ENCODE measurements at regions not wholly inside any gene's neighbourhood (a gene's known extent, or its start where the extent isn't known, plus 50 kb on each side); places are given as distances from the start of the nearest gene placed in this dataset.

DNA sequence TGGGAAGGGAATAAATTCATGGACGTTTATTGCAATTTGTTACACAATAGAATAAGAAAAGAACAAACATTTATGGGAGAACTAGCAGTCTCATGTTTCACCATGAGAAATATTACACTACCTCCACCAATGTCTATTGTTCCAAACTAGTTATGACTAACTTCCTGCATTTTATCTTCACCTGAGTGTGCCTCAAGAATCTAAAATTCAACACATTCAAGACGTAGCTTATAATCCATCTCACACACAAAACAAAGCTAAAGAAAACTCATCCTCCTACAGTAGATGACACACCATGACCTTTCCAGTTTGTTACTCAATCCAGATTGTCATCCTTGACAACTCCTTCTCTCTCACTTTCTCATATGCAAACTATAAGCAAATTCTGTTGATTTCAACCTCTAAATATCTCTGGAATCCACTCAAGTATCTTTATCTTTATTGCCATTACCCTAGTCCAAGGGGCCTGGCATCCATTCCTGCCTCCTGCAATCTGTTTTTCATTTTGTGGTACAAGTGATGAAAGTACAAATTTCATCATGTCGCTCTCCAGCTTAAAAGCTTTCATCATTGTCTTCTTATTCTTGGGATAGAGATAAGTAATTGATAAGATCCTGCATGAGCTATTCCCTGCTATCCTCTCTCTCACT lies 229.9 kb downstream of the NR2F2 start:
- TF ChIP-seq, protein P1, sequence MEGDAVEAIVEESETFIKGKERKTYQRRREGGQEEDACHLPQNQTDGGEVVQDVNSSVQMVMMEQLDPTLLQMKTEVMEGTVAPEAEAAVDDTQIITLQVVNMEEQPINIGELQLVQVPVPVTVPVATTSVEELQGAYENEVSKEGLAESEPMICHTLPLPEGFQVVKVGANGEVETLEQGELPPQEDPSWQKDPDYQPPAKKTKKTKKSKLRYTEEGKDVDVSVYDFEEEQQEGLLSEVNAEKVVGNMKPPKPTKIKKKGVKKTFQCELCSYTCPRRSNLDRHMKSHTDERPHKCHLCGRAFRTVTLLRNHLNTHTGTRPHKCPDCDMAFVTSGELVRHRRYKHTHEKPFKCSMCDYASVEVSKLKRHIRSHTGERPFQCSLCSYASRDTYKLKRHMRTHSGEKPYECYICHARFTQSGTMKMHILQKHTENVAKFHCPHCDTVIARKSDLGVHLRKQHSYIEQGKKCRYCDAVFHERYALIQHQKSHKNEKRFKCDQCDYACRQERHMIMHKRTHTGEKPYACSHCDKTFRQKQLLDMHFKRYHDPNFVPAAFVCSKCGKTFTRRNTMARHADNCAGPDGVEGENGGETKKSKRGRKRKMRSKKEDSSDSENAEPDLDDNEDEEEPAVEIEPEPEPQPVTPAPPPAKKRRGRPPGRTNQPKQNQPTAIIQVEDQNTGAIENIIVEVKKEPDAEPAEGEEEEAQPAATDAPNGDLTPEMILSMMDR (conservative IDR thresholded peaks at IDR 0.05 in 1 of 2, IDR thresholded peaks at IDR 0.05 in 1 of 2; ENCODE audit: low read depth in 1 of 2, low read length in 2 of 2) = no peak
- no peak for TF ChIP-seq EZH2 (IDR thresholded peaks at IDR 0.05; ENCODE audit: low read length, missing control alignments)

All from fibroblast of lung (primary cell).